ENCODE measurements at regions not wholly inside any gene's neighbourhood (a gene's known extent, or its start where the extent isn't known, plus 50 kb on each side); places are given as distances from the start of the nearest gene placed in this dataset.

DNA sequence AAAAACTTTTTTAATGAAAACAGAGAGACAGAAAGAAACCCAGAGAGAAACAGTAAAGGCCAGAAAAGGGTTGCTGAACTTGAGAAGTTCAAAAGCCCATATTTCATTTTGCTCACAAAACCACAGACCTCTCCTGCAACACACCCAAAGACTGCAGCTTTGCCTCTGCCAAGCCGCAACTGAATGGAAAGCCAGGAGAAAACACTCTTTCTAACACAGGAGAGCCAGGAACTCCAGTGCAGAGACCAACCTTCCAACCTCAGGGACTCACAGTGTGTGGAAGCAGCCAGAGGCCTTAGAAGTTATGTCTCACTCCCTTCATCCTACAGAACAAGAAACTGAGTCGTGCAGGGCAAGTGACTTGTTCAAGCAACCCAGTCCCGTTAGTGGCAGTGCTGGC, 163.1 kb upstream of the HES1 start:
- TF ChIP-seq, protein P1, sequence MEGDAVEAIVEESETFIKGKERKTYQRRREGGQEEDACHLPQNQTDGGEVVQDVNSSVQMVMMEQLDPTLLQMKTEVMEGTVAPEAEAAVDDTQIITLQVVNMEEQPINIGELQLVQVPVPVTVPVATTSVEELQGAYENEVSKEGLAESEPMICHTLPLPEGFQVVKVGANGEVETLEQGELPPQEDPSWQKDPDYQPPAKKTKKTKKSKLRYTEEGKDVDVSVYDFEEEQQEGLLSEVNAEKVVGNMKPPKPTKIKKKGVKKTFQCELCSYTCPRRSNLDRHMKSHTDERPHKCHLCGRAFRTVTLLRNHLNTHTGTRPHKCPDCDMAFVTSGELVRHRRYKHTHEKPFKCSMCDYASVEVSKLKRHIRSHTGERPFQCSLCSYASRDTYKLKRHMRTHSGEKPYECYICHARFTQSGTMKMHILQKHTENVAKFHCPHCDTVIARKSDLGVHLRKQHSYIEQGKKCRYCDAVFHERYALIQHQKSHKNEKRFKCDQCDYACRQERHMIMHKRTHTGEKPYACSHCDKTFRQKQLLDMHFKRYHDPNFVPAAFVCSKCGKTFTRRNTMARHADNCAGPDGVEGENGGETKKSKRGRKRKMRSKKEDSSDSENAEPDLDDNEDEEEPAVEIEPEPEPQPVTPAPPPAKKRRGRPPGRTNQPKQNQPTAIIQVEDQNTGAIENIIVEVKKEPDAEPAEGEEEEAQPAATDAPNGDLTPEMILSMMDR (IDR thresholded peaks at IDR 0.05; ENCODE audit: control insufficient read depth, extremely low read depth, insufficient read depth) = no peak
- no peak for DNase-seq (ENCODE audit: low read depth)
- H3K4me3 ChIP-seq (ENCODE audit: low read depth, low read length) = no peak overlapping the region

DNA sequence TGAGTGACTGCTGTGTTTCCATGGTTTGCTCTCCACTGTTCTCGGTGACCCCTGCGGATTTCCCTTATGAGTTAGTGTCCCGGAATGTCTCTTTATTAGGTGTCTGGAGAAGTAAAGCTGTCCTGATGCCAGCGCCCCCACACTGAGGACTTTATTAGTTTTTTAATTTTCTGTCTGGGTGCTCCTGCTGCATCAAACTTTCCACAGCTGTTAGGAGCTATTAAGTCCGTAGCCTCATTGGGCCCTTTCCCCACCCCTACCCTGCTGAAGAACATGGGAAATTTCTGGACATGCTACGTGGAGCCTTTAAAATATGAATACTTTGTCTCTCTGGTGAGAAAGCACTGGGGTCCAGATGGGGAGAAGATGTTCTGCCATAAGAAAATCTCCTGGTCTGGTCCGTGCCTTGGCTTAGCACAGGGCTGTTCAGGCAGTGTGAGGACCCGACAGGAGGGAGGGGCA, 161.7 kb upstream of the HES1 start:
- no peak for DNase-seq (ENCODE audit: low read depth)
- H3K4me3 ChIP-seq (ENCODE audit: low read depth, low read length) = no peak overlapping the region
- TF ChIP-seq, protein P1 (IDR thresholded peaks at IDR 0.05; ENCODE audit: control insufficient read depth, extremely low read depth, insufficient read depth) = no peak

DNA sequence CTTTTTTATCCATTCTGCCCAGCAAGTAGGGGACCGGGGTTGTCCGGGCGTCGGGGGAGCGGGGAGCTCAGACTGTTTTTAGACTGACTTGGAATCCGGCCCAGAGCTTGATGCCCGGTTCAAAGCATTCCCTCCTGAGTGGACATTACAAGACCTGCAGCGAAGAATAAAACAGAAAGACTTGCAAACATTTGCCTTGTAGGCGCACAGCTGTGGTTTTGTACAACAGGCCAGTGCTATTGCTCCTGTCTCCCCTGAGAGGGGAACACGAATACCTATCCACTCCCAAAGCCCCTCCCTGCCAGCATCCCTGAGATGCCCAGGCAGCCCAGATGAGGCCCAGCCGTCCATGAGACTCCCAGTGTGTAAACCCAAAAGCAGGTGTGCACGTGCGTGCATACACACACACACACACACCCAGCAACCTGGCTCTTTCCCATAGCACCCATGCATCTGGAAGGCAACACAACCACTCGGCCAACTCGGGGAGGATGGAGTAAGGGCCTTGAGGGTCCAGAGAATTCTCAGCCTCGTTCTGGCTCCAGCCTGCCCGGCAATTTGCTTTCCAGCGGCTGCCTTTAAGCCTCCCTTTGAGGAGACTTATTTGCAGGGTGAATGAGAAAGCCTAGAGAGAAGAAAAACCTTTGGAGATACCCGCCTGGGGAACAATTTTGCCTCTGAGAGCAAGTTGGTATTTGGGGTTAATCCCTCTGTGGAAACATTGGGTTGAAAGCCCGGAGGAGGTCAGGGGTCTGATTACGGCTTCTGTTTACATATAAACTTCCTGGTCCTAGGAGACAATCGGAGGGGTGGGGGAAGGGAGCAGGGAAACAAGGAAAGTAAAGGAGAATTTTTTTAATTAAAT, 161.0 kb upstream of the HES1 start:
- H3K4me3 ChIP-seq (ENCODE audit: low read depth, low read length) = no peak overlapping the region
- DNase-seq (ENCODE audit: low read depth) = no peak
- TF ChIP-seq, protein P1 (IDR thresholded peaks at IDR 0.05; ENCODE audit: control insufficient read depth, extremely low read depth, insufficient read depth) = no peak

DNA sequence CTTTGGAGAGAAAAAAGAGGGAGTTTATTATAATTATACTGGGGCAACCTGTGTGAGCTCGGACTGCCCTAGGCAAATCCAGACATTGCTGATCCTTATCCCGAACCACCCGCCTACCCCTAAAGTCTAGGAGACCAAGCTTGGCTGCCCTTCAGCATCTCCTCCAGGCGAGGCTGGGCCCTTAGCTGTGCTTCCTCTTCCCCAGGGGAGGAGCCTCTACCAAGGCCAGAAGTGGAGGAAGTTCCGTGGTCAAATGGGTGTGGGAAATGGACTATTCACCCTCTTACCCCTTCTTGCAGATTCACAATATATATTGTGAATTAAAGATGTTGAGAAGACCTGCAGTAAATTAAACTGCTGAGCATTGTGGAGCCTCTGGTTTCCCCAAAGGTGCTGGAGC, 158.3 kb upstream of the HES1 start:
- TF ChIP-seq, protein P1 (IDR thresholded peaks at IDR 0.05; ENCODE audit: control insufficient read depth, extremely low read depth, insufficient read depth) = no peak

DNA sequence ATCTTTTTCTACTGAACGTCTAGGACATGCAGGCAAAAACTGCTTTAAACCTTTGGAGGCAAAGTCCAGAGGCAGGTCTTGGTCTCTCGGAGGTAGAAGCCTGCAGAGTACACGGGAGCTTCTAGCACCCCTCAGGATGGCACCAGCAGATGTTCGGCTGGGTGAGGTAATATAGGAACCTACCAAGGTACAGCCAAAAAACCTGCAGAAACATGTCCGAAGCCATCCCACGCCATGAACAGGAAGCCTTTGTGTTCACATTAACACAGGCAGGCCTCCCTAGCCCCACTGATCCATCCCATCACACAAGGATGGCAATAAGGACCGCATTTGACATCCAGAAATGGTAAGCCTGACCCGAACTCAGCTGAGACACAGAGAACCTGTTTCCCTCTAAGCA, 157.9 kb upstream of the HES1 start:
- H3K4me3 ChIP-seq (ENCODE audit: low read depth, low read length) = no peak overlapping the region
- DNase-seq (ENCODE audit: low read depth) = no peak
- TF ChIP-seq, protein P1 (IDR thresholded peaks at IDR 0.05; ENCODE audit: control insufficient read depth, extremely low read depth, insufficient read depth) = no peak

More for the DNA sequence above, 158.3 kb upstream of the HES1 start:
- H3K4me3 ChIP-seq (ENCODE audit: low read depth, low read length) = no peak overlapping the region
- no peak for DNase-seq (ENCODE audit: low read depth)

DNA sequence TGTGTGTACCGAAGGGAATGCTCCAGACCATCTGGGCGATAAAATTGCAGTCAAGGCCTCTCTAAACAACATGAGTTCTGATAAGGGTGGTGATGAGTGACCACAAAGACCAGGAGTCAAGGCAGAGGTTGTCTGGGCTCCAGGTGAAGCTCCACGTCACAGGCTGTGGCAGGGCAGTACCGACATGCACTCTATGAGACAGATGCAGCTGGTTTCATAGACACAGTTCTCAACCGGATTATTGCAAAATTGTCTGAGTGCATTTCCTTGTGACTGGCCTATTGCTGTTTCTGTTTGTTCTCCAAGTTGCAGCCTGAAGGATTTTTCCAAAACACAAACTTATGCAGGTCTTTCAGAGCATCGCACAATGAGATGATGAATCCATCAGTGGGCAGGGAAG, 157.5 kb upstream of the HES1 start:
- no peak overlapping the region for H3K4me3 ChIP-seq (ENCODE audit: low read depth, low read length)
- no peak for DNase-seq (ENCODE audit: low read depth)
- TF ChIP-seq, protein P1 (IDR thresholded peaks at IDR 0.05; ENCODE audit: control insufficient read depth, extremely low read depth, insufficient read depth) = no peak

All from LNCaP clone FGC (cell line).